GM12865 (cell line): ENCODE measurements at regions not wholly inside any gene's neighbourhood (a gene's known extent, or its start where the extent isn't known, plus 50 kb on each side); places are given as distances from the start of the nearest gene placed in this dataset.
"Not testable (repeated sequence)": the region's sequence is repeated elsewhere in the genome, so short reads cannot be mapped to it uniquely, and the experiment has no call there.

ENCODE experiments used
- DNase-seq: peaks from one replicate; pipeline ENCODE4 v3.0.0; 2010; ENCODE audit warnings: low read depth
- H3K4me3 ChIP-seq: 2 replicates; pipeline ENCODE4 v1.5.1; 2011; ENCODE audit warnings: mild to moderate bottlenecking, low read depth, low read length, control low read depth
- TF ChIP-seq, protein P1 (sequence below): IDR thresholded peaks from 2 replicates; pipeline ENCODE4 v1.5.1; 2011; ENCODE audit warnings: low read length, control low read depth, low read depth, inconsistent platforms; ENCODE audit not compliant: insufficient read depth; ENCODE audit errors: missing control alignments

DNA sequence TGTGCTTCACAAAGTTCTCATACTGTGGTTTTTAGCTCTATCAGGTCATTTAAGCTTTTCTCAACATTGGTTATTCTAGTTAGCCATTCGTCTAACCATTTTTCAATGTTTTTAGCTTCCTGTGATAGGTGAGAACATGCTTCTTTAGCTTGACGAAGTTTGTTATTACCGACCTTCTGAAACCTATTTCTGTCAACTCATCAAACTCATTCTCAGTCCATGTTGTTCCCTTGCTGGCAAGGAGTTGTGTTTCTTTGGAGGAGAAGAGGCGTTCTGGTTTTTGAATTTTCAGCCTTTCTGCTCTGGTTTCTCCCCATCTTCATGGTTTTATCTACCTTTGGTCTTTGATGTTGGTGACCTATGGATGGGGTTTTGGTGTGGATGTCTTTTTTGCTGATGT is 120.9 kb downstream of the NFKBIZ start:
- TF ChIP-seq, protein P1, sequence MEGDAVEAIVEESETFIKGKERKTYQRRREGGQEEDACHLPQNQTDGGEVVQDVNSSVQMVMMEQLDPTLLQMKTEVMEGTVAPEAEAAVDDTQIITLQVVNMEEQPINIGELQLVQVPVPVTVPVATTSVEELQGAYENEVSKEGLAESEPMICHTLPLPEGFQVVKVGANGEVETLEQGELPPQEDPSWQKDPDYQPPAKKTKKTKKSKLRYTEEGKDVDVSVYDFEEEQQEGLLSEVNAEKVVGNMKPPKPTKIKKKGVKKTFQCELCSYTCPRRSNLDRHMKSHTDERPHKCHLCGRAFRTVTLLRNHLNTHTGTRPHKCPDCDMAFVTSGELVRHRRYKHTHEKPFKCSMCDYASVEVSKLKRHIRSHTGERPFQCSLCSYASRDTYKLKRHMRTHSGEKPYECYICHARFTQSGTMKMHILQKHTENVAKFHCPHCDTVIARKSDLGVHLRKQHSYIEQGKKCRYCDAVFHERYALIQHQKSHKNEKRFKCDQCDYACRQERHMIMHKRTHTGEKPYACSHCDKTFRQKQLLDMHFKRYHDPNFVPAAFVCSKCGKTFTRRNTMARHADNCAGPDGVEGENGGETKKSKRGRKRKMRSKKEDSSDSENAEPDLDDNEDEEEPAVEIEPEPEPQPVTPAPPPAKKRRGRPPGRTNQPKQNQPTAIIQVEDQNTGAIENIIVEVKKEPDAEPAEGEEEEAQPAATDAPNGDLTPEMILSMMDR = no peak
- DNase-seq = no peak
- no peak overlapping the region for H3K4me3 ChIP-seq

DNA sequence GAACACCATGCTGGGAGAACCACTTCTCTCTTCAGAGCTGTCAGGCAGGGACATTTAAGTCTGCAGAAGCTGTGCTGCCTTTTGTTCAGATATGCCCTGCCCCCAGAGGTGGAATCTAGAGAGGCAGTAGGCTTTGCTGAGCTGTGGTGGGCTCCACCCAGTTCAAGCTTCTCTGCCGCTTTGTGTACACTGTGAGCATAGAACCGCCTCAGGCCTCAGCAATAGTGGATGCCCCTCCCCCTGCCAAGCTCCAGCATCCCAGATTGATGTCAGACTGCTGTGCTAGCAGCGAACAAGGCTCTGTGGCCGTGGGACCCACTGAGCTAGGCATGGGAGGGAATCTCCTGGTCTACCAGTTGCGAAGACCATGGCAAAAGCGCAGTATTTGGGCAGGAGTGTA is 121.6 kb downstream of the NFKBIZ start:
- TF ChIP-seq, protein P1 = no peak
- no peak overlapping the region for H3K4me3 ChIP-seq
- no peak for DNase-seq

DNA sequence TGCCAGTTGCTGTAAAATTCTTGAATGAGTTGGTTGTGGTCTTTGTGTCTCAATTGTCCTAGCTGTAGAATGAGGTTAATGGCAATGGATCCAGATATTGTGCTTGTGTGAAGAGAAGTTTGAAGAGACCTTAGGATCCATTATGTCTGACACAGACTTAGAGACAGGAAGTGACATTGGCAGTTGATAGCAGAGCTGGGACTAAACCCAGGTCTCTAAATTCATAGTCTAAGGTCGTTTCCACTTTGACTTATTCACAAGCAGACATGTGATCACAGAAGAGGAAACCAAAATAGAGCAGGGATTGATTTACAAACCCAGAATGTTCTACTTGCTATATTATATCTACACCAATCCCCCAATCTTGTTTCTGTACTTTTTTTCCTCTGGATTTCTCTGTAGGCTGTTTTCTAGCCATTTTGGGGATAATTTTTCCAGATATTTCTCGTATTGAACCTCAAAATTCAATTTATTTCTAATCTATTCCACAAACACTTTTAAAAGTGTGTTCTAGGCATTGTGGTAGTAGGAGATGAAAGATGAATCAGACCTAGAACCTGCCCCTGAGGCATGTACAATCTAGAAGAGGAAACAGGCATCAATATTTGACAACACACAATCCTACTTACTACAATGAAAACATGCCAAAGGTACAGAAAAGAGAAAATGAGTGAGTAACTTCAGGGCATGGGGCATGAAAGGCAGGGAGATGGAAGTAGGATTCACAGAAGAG is 123.3 kb downstream of the NFKBIZ start:
- TF ChIP-seq, protein P1 = no peak
- no peak for DNase-seq
- H3K4me3 ChIP-seq = no peak overlapping the region

DNA sequence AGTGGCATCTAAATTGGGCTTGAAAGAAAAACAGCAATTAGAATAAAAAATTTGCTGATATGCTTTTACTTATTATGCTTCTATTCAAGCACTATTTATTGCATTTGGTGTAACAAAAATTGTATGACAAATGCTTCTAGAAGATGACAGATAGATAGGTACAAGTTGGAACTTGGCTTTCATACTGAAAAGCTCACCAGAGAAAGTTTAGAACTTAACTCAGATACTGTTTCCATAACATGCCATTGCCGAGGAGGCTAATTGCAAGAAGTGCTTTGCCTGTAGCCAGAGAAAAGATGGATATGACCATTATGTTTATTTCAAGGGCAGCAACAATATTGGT is 123.8 kb downstream of the NFKBIZ start:
- TF ChIP-seq, protein P1 = no peak
- no peak overlapping the region for H3K4me3 ChIP-seq
- no peak for DNase-seq

DNA sequence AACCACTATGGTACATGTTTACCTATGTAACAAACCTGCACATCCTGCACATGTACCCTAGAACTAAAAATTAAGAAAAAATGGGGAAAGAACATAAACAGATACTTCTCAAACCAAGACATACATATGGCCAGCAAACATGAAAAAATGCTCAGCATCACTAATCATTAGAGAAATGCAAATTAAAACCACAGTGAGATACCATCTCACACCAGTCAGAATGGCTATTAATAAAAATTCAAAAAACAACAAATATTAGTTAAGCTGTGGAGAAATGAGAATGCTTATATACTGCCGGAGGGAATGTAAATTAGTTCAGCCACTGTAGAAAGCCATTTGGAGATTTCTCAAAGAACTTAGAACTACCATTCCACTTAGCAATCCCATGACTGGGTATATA is 126.1 kb downstream of the NFKBIZ start:
- not testable (repeated sequence) for H3K4me3 ChIP-seq, DNase-seq

DNA sequence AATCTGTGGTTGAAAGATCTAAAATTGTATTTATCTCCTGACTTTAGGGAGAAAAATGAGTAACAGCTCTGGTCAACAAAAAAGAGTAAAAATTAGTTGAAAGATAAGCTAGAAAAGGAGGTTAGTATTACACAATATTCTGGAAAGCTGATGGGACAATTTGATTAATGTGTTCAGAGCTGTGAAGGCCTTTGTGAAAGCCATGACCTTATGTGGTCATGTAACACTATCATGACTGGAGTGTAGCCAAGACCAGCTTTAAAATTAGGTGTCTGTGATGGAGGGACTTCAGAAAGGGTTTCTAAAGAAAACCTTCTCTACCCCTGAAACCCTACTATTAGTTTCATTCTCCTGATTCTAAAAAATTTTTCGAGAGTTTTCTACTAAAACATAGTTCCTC is 127.2 kb downstream of the NFKBIZ start:
- TF ChIP-seq, protein P1 = no peak
- peak; percentile 78 for DNase-seq
- no peak overlapping the region for H3K4me3 ChIP-seq

DNA sequence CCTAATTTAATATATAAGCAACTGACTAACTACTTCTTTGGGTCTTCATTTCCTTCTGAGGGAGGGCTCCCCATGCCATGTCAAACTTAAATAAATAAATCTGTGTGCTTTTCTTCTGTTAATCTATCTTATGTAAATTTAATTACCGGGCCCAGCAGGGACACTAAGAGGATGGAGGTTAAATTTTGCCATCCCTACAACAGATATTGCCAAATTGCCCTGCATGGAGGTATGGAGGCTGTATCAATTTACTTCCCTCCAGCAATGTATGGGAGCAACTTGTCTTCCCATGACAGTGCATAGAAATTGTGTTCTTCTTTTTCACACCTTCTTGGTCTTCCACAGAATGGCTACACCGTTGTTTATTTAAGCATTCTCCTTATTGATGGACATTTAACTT is 129.0 kb downstream of the NFKBIZ start:
- no peak for DNase-seq
- TF ChIP-seq, protein P1 = no peak
- no peak overlapping the region for H3K4me3 ChIP-seq

DNA sequence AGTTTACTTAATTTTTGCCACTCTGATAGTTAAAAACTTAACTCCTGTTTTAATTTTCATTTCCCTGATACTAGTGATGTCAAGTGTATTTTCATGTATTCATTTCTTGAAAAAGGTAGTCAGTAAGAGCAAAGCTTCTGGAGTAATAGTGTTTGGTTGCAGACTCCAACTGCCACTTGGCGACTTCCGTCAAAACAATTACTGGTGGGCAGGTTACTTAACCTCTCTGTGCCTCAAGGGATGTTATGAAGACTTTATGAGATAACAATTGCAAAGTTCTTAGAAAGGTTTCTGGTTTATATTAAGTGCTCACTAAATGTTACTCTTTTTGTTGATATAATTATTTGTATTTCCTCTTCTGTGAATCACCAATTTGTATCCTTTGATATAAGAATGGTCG is 129.7 kb downstream of the NFKBIZ start:
- DNase-seq = no peak
- H3K4me3 ChIP-seq = no peak overlapping the region
- TF ChIP-seq, protein P1 = no peak
